Parathyroid adenoma (tissue), 2 donors: ENCODE measurements at regions not wholly inside any gene's neighbourhood (a gene's known extent, or its start where the extent isn't known, plus 50 kb on each side); places are given as distances from the start of the nearest gene placed in this dataset.

Source experiments
- H2AFZ ChIP-seq: fragments of 300-600 bp; sonication (generic); one replicate; pipeline ENCODE4 v1.7.0; 2017; ENCODE audit warnings: antibody characterized with exemption, mild to moderate bottlenecking
- H3K27ac ChIP-seq: fragments of 300-600 bp; sonication (generic); one replicate; pipeline ENCODE4 v1.7.0; 2017
- H3K27me3 ChIP-seq: fragments of 300-600 bp; sonication (generic); one replicate; pipeline ENCODE4 v1.7.0; 2017; ENCODE audit warnings: low read length; ENCODE audit not compliant: control insufficient read depth, insufficient read depth
- H3K36me3 ChIP-seq: fragments of 300-600 bp; sonication (generic); one replicate; pipeline ENCODE4 v1.7.0; 2017; ENCODE audit warnings: low read length; ENCODE audit not compliant: control insufficient read depth, insufficient read depth
- H3K4me1 ChIP-seq: fragments of 300-600 bp; sonication (generic); one replicate; pipeline ENCODE4 v1.7.0; 2017; ENCODE audit warnings: control low read depth
- H3K4me2 ChIP-seq: fragments of 300-600 bp; sonication (generic); one replicate; pipeline ENCODE4 v1.7.0; 2017; ENCODE audit warnings: low read length
- H3K4me3 ChIP-seq: fragments of 300-600 bp; sonication (generic); one replicate; pipeline ENCODE4 v1.7.0; 2017; ENCODE audit warnings: low read depth, low read length
- H3K79me2 ChIP-seq: fragments of 300-600 bp; sonication (generic); one replicate; pipeline ENCODE4 v1.7.0; 2017; ENCODE audit warnings: control low read depth
- H3K9ac ChIP-seq: fragments of 300-600 bp; sonication (generic); one replicate; pipeline ENCODE4 v1.7.0; 2017; ENCODE audit warnings: mild to moderate bottlenecking
- H3K9me3 ChIP-seq: fragments of 300-600 bp; sonication (generic); one replicate; pipeline ENCODE4 v1.7.0; 2017; ENCODE audit warnings: low read length; ENCODE audit not compliant: control insufficient read depth
- TF ChIP-seq, protein P1 (sequence below): fragments of 300-600 bp; sonication (generic); IDR thresholded peaks from one replicate; pipeline ENCODE4 v1.7.0; 2017; ENCODE audit warnings: antibody characterized with exemption, mild to moderate bottlenecking
- donor health status: primary hyperparathyroidism.

DNA sequence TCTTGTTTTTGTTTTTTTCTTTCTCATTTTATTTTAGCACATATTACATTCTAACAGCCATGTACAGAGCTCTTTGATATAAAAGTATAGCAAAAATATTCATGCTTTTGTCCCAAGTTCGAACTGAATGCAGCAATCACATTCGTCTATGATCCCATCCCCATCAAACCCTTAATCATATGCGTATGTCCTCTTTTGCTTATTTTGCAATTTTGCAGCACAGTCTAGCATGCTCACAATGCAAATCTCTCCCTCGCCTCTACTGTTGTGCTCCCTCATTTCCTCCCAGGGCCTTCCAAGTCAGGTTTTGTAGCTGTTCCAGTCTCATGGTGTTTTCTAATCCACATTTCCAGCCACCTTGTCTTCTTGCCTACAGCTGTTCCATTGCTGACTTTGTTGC, 144.6 kb upstream of the VEPH1 start:
- Histone ChIP-seq H3K27ac (no peak overlapping the region), H2AFZ (no peak overlapping the region), H3K4me2 (no peak overlapping the region), H3K27me3 (no peaks in the 10 kb centered on the region), H3K79me2 (no peaks in the 10 kb centered on the region), H3K36me3 (no peaks in the 10 kb centered on the region), H3K4me3 (no peak overlapping the region), H3K9ac (no peak overlapping the region), H3K4me1 (no peaks in the 10 kb centered on the region), H3K9me3 (no peaks in the 10 kb centered on the region)
- TF ChIP-seq, protein P1, sequence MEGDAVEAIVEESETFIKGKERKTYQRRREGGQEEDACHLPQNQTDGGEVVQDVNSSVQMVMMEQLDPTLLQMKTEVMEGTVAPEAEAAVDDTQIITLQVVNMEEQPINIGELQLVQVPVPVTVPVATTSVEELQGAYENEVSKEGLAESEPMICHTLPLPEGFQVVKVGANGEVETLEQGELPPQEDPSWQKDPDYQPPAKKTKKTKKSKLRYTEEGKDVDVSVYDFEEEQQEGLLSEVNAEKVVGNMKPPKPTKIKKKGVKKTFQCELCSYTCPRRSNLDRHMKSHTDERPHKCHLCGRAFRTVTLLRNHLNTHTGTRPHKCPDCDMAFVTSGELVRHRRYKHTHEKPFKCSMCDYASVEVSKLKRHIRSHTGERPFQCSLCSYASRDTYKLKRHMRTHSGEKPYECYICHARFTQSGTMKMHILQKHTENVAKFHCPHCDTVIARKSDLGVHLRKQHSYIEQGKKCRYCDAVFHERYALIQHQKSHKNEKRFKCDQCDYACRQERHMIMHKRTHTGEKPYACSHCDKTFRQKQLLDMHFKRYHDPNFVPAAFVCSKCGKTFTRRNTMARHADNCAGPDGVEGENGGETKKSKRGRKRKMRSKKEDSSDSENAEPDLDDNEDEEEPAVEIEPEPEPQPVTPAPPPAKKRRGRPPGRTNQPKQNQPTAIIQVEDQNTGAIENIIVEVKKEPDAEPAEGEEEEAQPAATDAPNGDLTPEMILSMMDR, result no peak

DNA sequence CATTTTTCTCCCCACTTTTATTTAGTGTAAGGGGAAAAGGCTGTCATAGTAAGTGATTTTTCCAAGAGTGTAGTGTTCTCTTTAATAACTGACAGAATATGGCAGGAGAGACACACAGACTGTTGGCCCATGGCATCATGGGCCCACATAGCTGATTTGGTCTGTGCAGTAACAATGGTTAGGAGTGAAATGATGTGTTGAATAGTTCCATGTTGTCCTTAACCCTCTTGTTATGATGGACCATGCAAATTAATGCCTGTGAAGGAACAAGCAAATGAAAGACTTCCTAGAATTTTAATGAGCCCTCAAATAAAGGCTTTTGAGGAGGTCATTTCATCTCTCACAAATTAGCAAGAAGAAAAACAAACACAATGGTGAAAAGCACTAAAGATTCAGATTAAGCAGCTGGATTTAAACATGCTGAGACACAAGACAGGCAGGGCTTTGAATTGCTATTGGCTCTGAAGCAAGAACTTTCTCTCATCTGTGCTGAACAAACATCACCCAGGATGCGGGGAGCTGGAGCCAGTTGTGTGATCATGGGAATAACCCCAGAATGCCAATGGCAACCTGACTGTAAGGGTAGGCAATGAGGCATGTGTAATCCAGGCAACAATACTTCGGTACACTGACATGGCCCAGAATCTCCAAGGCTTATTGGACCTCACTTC, 136.7 kb upstream of the VEPH1 start:
- Histone ChIP-seq H3K9ac (no peak overlapping the region), H3K4me1 (no peaks in the 10 kb centered on the region), H3K4me3 (no peak overlapping the region), H3K27me3 (no peaks in the 10 kb centered on the region), H3K9me3 (no peaks in the 10 kb centered on the region), H3K27ac (no peak overlapping the region), H3K36me3 (no peaks in the 10 kb centered on the region), H3K79me2 (no peaks in the 10 kb centered on the region), H2AFZ (no peak overlapping the region), H3K4me2 (no peak overlapping the region)
- TF ChIP-seq, protein P1, result no peak

DNA sequence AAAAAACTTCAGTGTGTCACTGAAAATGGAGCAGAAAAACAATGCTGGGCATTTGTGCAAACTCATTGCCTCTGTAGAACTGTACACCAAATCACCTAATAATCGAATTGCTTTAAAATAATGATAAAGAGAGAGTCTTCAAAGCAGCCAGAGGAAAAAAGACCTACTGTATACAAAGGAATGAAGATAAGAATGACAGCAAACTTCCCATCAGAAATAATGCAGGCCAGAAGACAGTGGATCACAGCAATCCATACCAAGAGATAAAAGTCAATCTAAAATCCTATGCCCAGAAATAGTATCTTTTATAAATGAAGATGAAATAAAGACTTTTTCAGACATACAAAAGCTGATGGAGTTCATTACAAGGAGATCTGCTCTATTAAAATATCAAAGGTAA, 134.7 kb upstream of the VEPH1 start:
- Histone ChIP-seq H3K9me3 (no peaks in the 10 kb centered on the region), H2AFZ (no peak overlapping the region), H3K9ac (no peak overlapping the region), H3K27me3 (no peaks in the 10 kb centered on the region), H3K79me2 (no peaks in the 10 kb centered on the region), H3K36me3 (no peaks in the 10 kb centered on the region), H3K4me1 (no peaks in the 10 kb centered on the region), H3K27ac (no peak overlapping the region), H3K4me3 (no peak overlapping the region), H3K4me2 (no peak overlapping the region)
- TF ChIP-seq, protein P1, result no peak

DNA sequence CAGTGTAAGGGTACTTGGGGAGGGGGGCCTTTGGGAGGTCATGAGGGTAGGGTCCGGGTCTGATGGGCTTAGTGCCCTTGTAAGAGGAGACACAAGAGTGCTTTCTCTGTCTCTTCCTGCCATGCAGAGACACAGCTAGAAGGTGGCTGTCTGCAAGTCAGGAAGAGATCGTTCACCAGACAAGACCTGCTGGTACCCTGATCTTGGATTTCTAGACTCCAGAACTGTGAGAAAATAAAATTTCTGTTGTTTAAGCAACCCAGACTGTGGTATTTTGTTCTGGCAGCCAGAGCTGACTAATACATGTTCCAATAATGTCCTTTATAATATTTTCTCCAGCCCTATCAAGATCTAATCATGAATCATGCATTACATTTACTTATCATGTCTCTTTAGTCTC, 130.0 kb upstream of the VEPH1 start:
- Histone ChIP-seq H3K36me3 (no peaks in the 10 kb centered on the region), H3K9me3 (no peaks in the 10 kb centered on the region), H3K9ac (no peak overlapping the region), H3K4me3 (no peak overlapping the region), H3K4me2 (no peak overlapping the region), H3K27ac (no peak overlapping the region), H3K4me1 (no peaks in the 10 kb centered on the region), H2AFZ (no peak overlapping the region), H3K27me3 (no peaks in the 10 kb centered on the region), H3K79me2 (no peaks in the 10 kb centered on the region)
- TF ChIP-seq, protein P1, result no peak

DNA sequence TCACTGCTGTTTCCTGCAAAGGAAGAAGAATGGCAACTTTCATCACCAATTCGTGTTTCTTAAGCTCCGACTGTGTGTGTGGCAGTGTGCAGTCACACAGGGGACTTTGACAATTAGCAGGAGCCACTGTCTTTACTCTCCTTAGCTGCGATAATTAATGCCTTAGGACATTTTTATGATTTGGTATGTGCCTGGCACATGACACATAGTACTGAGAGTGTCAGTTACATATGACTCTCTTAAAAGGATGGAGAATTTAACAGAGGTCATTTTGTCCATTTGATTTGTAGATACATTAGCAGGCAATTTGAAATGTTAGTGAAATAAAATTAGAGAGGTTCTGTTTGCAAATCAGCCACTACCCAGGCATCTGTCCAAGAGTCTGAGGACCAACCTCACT, 128.9 kb upstream of the VEPH1 start:
- no peak overlapping the region for H2AFZ ChIP-seq
- no peak overlapping the region for H3K27ac ChIP-seq
- H3K9me3 ChIP-seq, result no peaks in the 10 kb centered on the region
- no peaks in the 10 kb centered on the region for H3K36me3 ChIP-seq
- no peak overlapping the region for H3K9ac ChIP-seq
- TF ChIP-seq, protein P1, result no peak
- H3K4me2 ChIP-seq, result no peak overlapping the region
- no peaks in the 10 kb centered on the region for H3K4me1 ChIP-seq
- H3K79me2 ChIP-seq, result no peaks in the 10 kb centered on the region
- H3K4me3 ChIP-seq, result no peak overlapping the region
- no peaks in the 10 kb centered on the region for H3K27me3 ChIP-seq
